Osteoblast (primary cell): ENCODE measurements at regions not wholly inside any gene's neighbourhood (a gene's known extent, or its start where the extent isn't known, plus 50 kb on each side); places are given as distances from the start of the nearest gene placed in this dataset.

Experiments
- DNase-seq: peaks from one replicate; pipeline ENCODE4 v3.0.0; 2011; ENCODE audit warnings: low spot score, mixed read lengths; ENCODE audit not compliant: insufficient read length; ENCODE audit errors: missing footprints
- H2AFZ ChIP-seq: 2 replicates; pipeline ENCODE4 v1.6.0; 2011; ENCODE audit warnings: mild to moderate bottlenecking, low read length
- H3K27ac ChIP-seq: 2 replicates; pipeline ENCODE4 v1.5.1; 2011; ENCODE audit warnings: mild to moderate bottlenecking, low read depth, low read length, moderate library complexity
- H3K27me3 ChIP-seq: 2 replicates; pipeline ENCODE4 v1.6.0; 2012; ENCODE audit warnings: mild to moderate bottlenecking, control low read depth, inconsistent platforms, low read length, moderate library complexity; ENCODE audit not compliant: insufficient read depth
- H3K36me3 ChIP-seq: 2 replicates; pipeline ENCODE4 v1.5.1; 2011; ENCODE audit warnings: mild to moderate bottlenecking, low read length, control low read depth, moderate library complexity; ENCODE audit not compliant: insufficient read depth
- H3K4me1 ChIP-seq: 2 replicates; pipeline ENCODE4 v1.5.1; 2011; ENCODE audit warnings: mild to moderate bottlenecking, low read length, control low read depth, moderate library complexity; ENCODE audit not compliant: insufficient read depth
- H3K4me2 ChIP-seq: 2 replicates; pipeline ENCODE4 v1.6.0; 2011; ENCODE audit warnings: mild to moderate bottlenecking, low read length; ENCODE audit not compliant: insufficient read depth
- H3K4me3 ChIP-seq: fragments of 200-600 bp; sonication (generic); 3 replicates; pipeline ENCODE4 v1.5.1; 2012; ENCODE audit warnings: mild to moderate bottlenecking, low read length, inconsistent platforms; ENCODE audit not compliant: insufficient read depth
- H3K79me2 ChIP-seq: 2 replicates; pipeline ENCODE4 v1.6.0; 2012; ENCODE audit warnings: mild to moderate bottlenecking, low read length, control low read depth, inconsistent platforms; ENCODE audit not compliant: insufficient read depth
- H3K9me3 ChIP-seq: 2 replicates; pipeline ENCODE4 v1.5.1; 2011; ENCODE audit warnings: low read depth, low read length, control low read depth
- H4K20me1 ChIP-seq: 2 replicates; pipeline ENCODE4 v1.6.0; 2012; ENCODE audit warnings: mild to moderate bottlenecking, low read length, control low read depth; ENCODE audit not compliant: insufficient read depth
- TF ChIP-seq, protein P1 (sequence below): IDR thresholded peaks from 2 replicates; pipeline ENCODE4 v1.5.1; 2011; ENCODE audit warnings: mild to moderate bottlenecking, low read depth, low read length, moderate library complexity; ENCODE audit errors: extremely low read depth

- Histone ChIP-seq H3K9me3 (no peaks in the 10 kb centered on the region), H3K27ac (no peak overlapping the region), H3K27me3 (peaks cover 31% of the 10 kb centered on the region), H3K36me3 (no peaks in the 10 kb centered on the region), H3K4me1 (no peaks in the 10 kb centered on the region), H2AFZ (no peak overlapping the region), H3K79me2 (no peaks in the 10 kb centered on the region), H4K20me1 (no peaks in the 10 kb centered on the region), H3K4me2 (no peak overlapping the region), H3K4me3 (no peak overlapping the region)
- DNase-seq, result no peak
- TF ChIP-seq, protein P1, sequence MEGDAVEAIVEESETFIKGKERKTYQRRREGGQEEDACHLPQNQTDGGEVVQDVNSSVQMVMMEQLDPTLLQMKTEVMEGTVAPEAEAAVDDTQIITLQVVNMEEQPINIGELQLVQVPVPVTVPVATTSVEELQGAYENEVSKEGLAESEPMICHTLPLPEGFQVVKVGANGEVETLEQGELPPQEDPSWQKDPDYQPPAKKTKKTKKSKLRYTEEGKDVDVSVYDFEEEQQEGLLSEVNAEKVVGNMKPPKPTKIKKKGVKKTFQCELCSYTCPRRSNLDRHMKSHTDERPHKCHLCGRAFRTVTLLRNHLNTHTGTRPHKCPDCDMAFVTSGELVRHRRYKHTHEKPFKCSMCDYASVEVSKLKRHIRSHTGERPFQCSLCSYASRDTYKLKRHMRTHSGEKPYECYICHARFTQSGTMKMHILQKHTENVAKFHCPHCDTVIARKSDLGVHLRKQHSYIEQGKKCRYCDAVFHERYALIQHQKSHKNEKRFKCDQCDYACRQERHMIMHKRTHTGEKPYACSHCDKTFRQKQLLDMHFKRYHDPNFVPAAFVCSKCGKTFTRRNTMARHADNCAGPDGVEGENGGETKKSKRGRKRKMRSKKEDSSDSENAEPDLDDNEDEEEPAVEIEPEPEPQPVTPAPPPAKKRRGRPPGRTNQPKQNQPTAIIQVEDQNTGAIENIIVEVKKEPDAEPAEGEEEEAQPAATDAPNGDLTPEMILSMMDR, result no peak
Measured at GRCh38 chr13:44211286-44211685, 162.3 kb upstream of the SERP2 start.

DNA sequence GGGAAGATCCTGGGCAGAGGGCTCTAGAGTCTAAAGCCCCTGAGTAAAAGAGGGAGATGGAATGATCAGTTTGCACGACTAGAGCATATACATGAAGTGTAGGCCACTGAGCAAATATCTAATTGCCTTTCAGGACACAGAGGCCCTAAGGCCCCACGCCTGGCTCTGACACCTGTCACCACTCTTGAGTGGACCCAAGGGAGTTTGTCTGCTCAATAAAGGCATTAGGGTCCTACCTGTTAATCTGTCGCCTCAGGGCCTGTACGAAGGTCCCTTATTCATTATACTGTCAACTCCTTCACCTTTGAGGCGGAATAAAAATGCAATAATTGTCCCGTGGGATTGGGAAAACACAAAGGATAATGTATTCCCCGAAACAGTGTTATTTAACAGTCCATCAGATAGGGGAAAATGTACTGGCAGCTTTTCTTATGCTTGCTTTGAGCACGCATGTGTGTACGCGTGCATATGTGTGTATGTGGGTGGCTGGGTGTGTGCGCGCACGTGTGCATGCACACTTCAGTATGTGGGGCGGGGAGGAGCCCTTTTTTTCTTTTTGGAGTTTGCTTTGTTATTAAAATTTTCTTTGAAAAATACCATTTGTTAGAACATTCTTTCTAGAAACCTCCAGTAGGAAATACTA is 161.8 kb upstream of the SERP2 start:
- no peak for DNase-seq
- Histone ChIP-seq H3K36me3 (no peaks in the 10 kb centered on the region), H2AFZ (no peak overlapping the region), H3K27ac (no peak overlapping the region), H3K79me2 (no peaks in the 10 kb centered on the region), H3K27me3 (peaks cover 29% of the 10 kb centered on the region), H3K4me2 (no peak overlapping the region), H3K4me3 (no peak overlapping the region), H3K9me3 (no peaks in the 10 kb centered on the region), H3K4me1 (no peaks in the 10 kb centered on the region), H4K20me1 (no peaks in the 10 kb centered on the region)
- TF ChIP-seq, protein P1, result no peak

DNA sequence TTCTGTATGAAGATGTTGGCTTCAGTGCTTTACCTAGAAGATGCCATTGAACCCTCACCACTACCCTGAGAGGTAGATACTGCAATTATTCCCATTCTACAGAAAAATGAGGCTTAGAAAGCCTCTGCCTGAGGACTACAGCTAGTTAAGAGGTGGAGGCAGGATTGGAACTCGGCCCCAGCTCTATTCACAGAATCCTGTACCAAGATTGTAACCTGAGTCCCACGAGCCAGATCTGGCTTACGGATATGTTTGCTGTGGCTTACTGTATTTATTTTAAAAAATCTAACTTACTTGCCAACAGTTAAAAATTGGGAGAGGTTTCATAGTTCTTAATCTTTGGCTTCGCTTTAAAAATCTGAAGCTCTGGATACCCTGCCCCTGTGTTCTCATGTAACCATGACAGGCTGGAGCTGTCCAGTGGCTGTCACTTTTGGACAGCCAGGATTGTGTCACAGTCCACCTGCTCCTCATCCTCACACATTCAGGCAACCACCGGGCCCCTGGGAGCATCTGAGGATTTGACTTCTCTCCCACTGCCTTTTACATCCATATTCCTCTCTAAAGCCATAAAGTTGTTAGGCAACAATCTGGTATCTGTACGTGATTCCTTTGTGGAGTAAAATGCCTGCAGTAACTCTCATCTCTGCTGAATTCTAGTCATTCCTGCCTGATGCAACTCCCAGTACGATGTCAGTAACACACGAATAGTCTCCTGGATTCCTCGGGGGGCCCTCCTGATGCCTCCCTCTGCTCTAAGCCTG is 160.8 kb upstream of the SERP2 start:
- Histone ChIP-seq H3K4me1 (no peaks in the 10 kb centered on the region), H3K9me3 (no peaks in the 10 kb centered on the region), H3K79me2 (no peaks in the 10 kb centered on the region), H3K27ac (no peak overlapping the region), H4K20me1 (no peaks in the 10 kb centered on the region), H3K27me3 (peaks cover 27% of the 10 kb centered on the region), H3K4me3 (no peak overlapping the region), H3K4me2 (no peak overlapping the region), H3K36me3 (no peaks in the 10 kb centered on the region), H2AFZ (no peak overlapping the region)
- no peak for DNase-seq
- TF ChIP-seq, protein P1, result no peak

DNA sequence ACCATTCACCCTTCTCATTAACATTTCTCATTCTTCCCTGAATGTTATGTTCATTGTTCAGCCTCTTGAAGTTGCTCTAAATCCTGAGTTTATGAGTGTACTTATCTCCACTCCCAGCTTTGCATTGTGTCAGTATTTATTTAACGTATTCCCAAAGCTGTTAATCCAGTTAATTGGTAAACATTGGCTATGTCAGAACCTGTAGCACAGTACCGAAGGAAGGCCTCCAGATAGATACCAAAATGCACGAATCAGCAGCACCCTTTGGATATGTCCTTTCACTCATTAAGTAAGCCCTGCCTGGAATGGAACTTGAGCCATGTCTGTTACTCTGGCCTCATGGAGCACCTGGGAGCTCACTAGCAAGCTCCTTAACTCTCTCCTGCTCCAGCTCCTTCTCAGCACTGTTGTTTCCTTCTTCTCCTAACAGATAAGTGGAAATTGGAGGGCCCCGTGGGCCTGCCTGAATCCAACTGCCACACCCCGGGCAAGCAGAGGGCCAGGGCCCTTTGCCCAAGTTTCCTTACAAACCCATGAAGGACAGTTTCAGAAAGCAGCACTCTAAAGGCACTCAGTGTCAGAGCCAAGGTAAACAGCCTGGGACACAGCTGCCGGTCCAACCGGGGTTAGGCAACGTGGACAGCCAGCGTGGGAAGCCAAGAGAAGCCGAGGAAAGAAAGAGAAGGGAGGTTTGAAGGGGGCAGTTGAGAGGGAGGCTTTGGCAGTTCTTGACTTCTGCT is 155.0 kb upstream of the SERP2 start:
- H3K9me3 ChIP-seq, result no peaks in the 10 kb centered on the region
- H3K27me3 ChIP-seq, result no peaks in the 10 kb centered on the region
- no peak for DNase-seq
- H3K4me1 ChIP-seq, result peaks cover 31% of the 10 kb centered on the region
- no peaks in the 10 kb centered on the region for H3K79me2 ChIP-seq
- H3K36me3 ChIP-seq, result no peaks in the 10 kb centered on the region
- no peak overlapping the region for H3K4me3 ChIP-seq
- H2AFZ ChIP-seq, result peak overlapping the region; percentile 61
- H3K4me2 ChIP-seq, result peak overlapping the region; percentile 53
- no peaks in the 10 kb centered on the region for H4K20me1 ChIP-seq
- TF ChIP-seq, protein P1, result no peak
- H3K27ac ChIP-seq, result peak overlapping the region; percentile 94
